ENCODE measurements at regions not wholly inside any gene's neighbourhood (a gene's known extent, or its start where the extent isn't known, plus 50 kb on each side); places are given as distances from the start of the nearest gene placed in this dataset.

- TF ChIP-seq, protein P1, sequence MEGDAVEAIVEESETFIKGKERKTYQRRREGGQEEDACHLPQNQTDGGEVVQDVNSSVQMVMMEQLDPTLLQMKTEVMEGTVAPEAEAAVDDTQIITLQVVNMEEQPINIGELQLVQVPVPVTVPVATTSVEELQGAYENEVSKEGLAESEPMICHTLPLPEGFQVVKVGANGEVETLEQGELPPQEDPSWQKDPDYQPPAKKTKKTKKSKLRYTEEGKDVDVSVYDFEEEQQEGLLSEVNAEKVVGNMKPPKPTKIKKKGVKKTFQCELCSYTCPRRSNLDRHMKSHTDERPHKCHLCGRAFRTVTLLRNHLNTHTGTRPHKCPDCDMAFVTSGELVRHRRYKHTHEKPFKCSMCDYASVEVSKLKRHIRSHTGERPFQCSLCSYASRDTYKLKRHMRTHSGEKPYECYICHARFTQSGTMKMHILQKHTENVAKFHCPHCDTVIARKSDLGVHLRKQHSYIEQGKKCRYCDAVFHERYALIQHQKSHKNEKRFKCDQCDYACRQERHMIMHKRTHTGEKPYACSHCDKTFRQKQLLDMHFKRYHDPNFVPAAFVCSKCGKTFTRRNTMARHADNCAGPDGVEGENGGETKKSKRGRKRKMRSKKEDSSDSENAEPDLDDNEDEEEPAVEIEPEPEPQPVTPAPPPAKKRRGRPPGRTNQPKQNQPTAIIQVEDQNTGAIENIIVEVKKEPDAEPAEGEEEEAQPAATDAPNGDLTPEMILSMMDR (conservative IDR thresholded peaks at IDR 0.05; ENCODE audit: low read length): no peak
- no peak for TF ChIP-seq EZH2phosphoT487 (IDR thresholded peaks at IDR 0.05; ENCODE audit: borderline replicate concordance, low read depth, low read length)
Observed at GRCh38 chr11:76269661-76270261, 63.5 kb upstream of the WNT11 start.
